ENCODE measurements at regions not wholly inside any gene's neighbourhood (a gene's known extent, or its start where the extent isn't known, plus 50 kb on each side); places are given as distances from the start of the nearest gene placed in this dataset.

- TF ChIP-seq, protein P1, sequence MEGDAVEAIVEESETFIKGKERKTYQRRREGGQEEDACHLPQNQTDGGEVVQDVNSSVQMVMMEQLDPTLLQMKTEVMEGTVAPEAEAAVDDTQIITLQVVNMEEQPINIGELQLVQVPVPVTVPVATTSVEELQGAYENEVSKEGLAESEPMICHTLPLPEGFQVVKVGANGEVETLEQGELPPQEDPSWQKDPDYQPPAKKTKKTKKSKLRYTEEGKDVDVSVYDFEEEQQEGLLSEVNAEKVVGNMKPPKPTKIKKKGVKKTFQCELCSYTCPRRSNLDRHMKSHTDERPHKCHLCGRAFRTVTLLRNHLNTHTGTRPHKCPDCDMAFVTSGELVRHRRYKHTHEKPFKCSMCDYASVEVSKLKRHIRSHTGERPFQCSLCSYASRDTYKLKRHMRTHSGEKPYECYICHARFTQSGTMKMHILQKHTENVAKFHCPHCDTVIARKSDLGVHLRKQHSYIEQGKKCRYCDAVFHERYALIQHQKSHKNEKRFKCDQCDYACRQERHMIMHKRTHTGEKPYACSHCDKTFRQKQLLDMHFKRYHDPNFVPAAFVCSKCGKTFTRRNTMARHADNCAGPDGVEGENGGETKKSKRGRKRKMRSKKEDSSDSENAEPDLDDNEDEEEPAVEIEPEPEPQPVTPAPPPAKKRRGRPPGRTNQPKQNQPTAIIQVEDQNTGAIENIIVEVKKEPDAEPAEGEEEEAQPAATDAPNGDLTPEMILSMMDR (IDR thresholded peaks at IDR 0.05 in 8 of 11, conservative IDR thresholded peaks at IDR 0.05 in 3 of 11): no peak
- no peak for TF ChIP-seq POLR2AphosphoS5 (IDR thresholded peaks at IDR 0.05)
These were observed 911.5 kb downstream of the UQCRFS1 start for GRCh38 chr19:28301463-28301862.

Data from spleen (tissue), 7 donors.